Stromal cell of bone marrow (primary cell): ENCODE measurements at regions not wholly inside any gene's neighbourhood (a gene's known extent, or its start where the extent isn't known, plus 50 kb on each side); places are given as distances from the start of the nearest gene placed in this dataset.
"Not testable (repeated sequence)": the region's sequence is repeated elsewhere in the genome, so short reads cannot be mapped to it uniquely, and the experiment has no call there.

Source experiments
- DNase-seq: peaks from one replicate; pipeline ENCODE4 v3.0.0-alpha.2; 2012; ENCODE audit warnings: low read depth

DNA sequence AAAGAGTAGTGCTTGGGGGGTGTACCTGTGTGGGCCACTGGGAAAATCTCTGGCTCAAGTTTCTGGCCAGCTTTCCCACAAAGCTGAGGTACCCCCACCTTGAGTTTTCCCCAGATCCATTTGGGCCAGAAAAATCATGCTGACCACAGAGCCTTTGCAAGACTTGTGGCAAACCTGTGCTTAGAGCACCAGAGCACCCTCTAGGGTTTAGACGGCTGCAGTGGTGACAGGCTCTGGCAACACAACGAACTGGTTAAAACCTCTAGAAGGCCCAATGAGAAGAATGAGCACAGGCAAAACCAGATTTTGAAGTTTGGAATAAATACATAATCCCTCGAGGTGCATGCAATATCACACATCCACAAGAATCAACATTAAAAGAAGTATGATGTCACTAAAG is 290.7 kb upstream of the FOLH1 start:
- no peak for DNase-seq

- DNase-seq, result no peak
These were observed 296.8 kb upstream of the FOLH1 start for GRCh38 chr11:49505231-49505630.

GRCh38 chr11:49526240-49526829 is 317.9 kb upstream of the FOLH1 start:
- peak; percentile 6 for DNase-seq

DNA sequence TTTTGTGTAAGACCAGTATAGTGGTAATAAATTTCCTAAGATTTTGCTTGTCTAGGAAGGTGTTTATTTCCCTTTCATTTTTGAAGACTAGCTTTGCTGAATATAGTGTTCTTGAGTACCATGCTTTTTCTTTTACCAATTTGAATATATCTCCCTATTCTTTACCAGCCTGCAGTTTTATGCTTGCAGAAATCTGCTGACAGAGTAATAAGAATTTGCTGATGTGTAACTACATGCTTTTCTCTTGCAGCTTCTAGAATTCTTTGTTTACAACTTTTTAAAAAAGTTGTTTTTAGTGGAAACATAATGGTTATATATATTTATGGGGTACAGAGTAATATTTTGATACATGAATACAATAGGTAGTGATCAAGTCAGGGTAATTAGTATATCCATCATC is 324.8 kb upstream of the FOLH1 start:
- no peak for DNase-seq

DNA sequence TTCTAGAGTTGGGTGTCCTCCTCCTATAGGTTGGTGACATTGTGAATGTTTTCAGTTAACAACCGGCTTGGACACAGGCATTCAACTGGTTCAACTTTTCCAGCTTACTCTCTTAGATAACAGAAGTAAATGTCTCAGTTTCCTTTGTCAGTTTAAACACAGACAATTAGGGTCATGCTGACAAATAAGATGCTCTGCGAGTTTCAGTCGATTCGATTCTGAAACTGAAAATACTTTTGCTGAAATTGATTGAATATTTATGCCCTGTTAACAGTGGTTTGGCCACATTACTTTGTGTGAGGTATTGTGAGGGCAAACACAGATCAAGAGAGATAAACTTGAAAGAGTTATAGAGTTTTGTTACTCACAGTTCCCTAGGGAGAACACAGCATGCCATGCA is 330.5 kb upstream of the FOLH1 start:
- DNase-seq, result not testable (repeated sequence)

GRCh38 chr11:49558261-49558847 is 350.0 kb upstream of the FOLH1 start:
- DNase-seq, result not testable (repeated sequence)

DNA sequence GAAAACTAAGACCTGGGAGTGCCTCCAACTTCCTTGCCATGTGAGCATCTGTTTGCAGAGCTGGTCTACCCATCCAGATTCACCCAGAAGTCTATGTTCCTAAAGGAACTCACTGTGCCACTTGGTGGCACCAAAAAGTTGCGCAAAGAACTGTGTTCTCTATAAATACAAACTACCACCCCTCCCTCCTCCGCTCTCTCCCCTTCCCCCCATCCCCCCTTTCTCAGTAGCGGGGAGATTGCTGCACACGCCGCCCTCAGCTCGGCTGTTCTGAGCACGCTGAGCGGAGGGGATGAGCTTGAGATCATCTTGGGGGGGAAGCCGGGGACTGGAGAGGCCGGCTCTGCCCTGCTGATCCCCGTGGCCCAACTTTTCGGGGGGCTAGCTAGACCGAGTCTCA is 352.2 kb upstream of the FOLH1 start:
- not testable (repeated sequence) for DNase-seq

GRCh38 chr11:49561240-49561880 is 353.0 kb upstream of the FOLH1 start:
- not testable (repeated sequence) for DNase-seq

GRCh38 chr11:49562262-49562661 is 353.9 kb upstream of the FOLH1 start:
- not testable (repeated sequence) for DNase-seq

DNA sequence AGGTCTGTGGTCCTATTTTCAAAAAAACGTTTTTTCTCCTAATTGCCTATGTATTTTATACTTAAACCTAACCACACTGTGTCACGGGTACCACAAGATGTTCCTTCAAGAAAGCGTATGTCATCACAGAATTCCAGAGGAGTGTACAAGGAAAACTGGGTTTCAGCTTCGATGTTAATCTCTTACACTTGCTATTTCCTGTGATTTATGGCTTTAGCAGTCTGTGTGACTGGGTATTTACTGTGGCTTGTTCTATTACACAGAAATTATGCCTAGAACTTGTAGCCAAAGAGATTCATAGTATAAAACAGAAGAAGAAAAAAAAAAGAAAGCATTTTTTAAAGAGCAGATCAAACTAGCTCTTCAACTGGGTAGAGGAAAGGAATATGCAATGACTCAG is 371.1 kb upstream of the FOLH1 start:
- DNase-seq, result not testable (repeated sequence)

DNA sequence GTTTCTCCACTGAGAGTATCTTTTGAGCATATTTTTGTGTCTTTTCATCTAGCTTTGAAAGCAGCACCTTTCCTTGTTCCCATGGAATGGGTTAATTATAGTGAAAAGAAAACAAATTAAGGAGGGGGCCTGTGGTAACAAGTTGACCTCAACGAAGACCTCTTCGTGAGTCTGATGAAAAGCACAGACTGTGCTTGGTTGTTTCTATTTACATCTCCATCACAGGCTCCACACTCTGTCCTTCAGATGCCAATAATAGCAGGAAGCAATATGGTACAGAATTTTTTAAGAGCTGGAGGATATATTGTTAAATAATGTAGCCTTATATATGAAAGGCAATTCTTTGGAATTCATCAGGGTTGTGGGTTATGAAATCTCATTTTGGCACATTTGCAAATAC is 366.7 kb upstream of the OR4C13 start:
- not testable (repeated sequence) for DNase-seq

GRCh38 chr11:49608892-49609291 is 343.3 kb upstream of the OR4C13 start:
- DNase-seq, result not testable (repeated sequence)

DNA sequence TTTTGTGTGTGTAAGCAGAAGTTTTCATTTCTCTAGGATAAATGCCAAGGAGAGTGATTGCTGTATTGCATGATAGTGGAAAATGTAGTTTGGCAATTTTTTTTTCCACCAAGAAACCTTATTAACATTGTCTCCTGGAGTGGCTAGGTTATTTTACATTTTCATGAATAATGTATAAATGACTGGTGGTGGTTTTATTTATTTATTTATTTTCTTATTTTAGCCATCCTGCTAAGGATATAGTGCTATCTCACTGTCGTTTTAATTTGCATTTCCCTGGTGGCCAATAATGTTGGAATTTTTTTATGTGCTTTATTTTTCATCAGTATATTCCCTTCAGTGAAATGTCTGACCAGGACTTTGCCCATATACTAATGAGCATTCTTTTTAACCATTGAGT is 328.3 kb upstream of the OR4C13 start:
- DNase-seq, result not testable (repeated sequence)

GRCh38 chr11:49670705-49671104 is 281.5 kb upstream of the OR4C13 start:
- DNase-seq, result not testable (repeated sequence)

GRCh38 chr11:49702121-49702520 is 250.1 kb upstream of the OR4C13 start:
- not testable (repeated sequence) for DNase-seq

- DNase-seq, result not testable (repeated sequence)
These were observed 201.7 kb upstream of the OR4C13 start for GRCh38 chr11:49750447-49750846.

- not testable (repeated sequence) for DNase-seq
These were observed 201.2 kb upstream of the OR4C13 start for GRCh38 chr11:49750960-49751359.

DNA sequence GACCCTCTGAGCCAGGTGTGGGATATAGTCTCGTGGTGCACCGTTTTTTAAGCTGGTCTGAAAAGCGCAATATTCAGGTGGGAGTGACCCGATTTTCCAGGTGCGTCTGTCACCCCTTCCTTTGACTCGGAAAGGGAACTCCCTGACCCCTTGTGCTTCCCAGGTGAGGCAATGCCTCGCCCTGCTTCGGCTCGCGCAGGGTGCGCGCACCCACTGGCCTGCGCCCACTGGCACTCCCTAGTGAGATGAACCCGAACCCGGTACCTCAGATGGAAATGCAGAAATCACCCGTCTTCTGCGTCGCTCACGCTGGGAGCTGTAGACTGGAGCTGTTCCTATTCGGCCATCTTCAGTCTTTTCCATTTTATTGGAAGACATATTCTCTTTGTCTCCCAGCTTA is 171.4 kb upstream of the OR4C13 start:
- not testable (repeated sequence) for DNase-seq

DNA sequence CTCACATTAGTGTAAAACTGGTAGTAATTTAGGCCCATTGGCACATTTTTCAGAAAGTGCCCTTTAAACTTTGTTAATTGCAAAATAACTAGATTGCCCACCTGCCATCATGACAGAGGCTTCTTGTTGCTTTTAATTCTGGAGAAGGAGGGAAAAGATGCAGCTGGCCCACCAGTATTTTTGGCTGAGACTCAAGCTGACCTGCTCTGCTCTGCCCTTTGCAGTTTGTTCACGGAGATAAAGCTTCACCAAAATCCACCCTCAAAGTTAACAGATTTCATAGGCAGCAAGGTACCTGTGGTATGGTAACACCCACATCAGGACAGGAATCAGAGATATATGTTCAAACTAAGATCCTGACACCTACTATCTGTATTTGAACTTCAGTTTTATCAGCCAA is 170.2 kb upstream of the OR4C13 start:
- DNase-seq, result not testable (repeated sequence)

DNA sequence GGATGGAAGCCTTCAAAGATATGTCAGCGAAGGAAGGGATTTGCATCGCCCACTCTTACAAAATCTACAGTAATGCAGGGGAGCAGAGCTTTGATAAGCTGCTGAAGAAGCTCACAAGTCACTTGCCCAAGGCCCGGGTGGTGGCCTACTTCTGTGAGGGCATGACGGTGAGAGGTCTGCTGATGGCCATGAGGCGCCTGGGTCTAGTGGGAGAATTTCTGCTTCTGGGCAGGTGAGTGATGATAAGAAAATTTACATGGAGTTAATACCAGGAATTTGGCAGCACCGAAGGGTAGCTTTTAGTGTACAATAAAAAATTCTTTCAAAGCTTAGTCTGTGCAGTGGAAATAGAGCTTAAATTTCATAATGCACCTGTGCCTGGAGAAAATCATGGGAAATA is 168.3 kb upstream of the OR4C13 start:
- not testable (repeated sequence) for DNase-seq

- DNase-seq, result not testable (repeated sequence)
These were observed 162.4 kb upstream of the OR4C13 start for GRCh38 chr11:49789787-49790186.

GRCh38 chr11:49798206-49798837 is 153.9 kb upstream of the OR4C13 start:
- not testable (repeated sequence) for DNase-seq
